ENCODE measurements at regions not wholly inside any gene's neighbourhood (a gene's known extent, or its start where the extent isn't known, plus 50 kb on each side); places are given as distances from the start of the nearest gene placed in this dataset.
"Not testable (repeated sequence)": the region's sequence is repeated elsewhere in the genome, so short reads cannot be mapped to it uniquely, and the experiment has no call there.

DNA sequence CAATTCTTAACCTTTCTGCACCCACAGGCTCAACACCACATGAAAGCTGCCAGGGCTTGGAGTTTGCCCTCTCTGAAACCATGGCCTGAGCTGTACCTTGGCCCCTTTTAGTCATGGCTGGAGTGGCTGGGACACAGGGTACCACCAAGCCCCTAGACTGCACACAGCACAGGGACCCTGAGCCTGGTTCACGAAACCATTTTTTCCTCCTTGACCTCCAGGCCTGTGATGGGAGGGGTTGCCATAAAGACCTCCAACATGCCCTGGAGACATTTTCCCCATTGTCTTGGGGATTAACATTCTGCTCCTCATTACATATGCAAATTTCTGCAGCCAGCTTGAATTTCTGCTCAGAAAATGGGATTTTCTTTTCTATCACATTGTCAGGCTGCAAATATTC, 113.4 kb downstream of the XPNPEP1 start:
- DNase-seq (ENCODE audit: low read depth); H3K4me3 ChIP-seq (ENCODE audit: control insufficient read depth, low read depth, low read length): not testable (repeated sequence)

DNA sequence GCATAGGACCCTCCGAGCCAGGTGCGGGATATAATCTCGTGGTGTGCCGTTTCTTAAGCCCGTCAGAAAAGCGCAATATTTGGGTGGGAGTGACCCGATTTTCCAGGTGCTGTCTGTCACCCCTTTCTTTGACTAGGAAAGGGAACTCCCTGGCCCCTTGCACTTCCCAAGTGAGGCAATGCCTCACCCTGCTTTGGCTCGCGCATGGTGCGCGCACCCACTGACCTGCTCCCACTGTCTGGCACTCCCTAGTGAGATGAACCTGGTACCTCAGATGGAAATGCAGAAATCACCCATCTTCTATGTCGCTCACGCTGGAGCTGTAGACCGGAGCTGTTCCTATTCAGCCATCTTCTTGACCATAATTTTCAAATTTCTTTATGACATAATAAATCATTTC, 122.1 kb downstream of the XPNPEP1 start:
- not testable (repeated sequence) for H3K4me3 ChIP-seq (ENCODE audit: control insufficient read depth, low read depth, low read length); DNase-seq (ENCODE audit: low read depth)

DNA sequence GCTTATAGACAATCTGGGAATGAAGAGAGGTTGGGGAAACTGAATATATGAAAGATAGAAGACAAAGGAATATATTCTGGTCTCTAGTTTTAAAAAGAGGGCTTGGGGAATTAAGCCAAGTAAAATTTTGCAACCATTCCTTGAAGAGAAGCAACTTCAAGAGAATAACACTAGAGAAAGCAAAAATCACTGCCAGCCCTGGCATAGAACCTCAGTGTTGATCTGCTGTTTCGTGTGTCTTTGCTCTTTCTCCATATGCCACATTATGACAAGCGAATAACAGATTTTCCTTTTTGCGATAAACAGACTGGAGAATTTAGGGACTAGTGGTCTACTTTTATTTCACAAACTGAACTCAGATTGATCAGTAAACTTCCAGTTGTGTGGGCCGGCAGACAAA, 132.7 kb downstream of the XPNPEP1 start:
- H3K4me3 ChIP-seq (ENCODE audit: control insufficient read depth, low read depth, low read length) = no peak overlapping the region

DNA sequence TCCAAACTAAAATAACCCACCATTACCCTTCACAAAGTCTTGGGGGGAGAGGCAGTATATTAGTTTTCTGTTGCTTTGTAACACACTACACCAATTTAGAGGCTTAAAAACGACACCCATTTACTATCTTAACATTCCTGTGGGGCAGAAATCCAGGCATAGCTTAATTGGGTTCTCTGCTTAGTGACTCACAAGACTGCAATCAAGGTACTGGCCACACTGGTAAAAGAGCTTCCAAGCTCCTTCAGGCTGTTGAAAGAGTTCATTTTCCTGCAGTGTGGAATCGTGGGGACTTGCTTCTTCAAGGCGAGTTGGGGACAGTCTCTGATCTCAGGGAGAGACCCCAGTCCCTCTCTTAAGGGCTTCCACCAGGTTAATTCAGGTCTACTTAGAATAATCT, 139.1 kb downstream of the XPNPEP1 start:
- no peak for DNase-seq (ENCODE audit: low read depth)
- H3K4me3 ChIP-seq (ENCODE audit: control insufficient read depth, low read depth, low read length) = no peak overlapping the region
- TF ChIP-seq, protein P1, sequence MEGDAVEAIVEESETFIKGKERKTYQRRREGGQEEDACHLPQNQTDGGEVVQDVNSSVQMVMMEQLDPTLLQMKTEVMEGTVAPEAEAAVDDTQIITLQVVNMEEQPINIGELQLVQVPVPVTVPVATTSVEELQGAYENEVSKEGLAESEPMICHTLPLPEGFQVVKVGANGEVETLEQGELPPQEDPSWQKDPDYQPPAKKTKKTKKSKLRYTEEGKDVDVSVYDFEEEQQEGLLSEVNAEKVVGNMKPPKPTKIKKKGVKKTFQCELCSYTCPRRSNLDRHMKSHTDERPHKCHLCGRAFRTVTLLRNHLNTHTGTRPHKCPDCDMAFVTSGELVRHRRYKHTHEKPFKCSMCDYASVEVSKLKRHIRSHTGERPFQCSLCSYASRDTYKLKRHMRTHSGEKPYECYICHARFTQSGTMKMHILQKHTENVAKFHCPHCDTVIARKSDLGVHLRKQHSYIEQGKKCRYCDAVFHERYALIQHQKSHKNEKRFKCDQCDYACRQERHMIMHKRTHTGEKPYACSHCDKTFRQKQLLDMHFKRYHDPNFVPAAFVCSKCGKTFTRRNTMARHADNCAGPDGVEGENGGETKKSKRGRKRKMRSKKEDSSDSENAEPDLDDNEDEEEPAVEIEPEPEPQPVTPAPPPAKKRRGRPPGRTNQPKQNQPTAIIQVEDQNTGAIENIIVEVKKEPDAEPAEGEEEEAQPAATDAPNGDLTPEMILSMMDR (conservative IDR thresholded peaks at IDR 0.05; ENCODE audit: control insufficient read depth, insufficient read depth, low read depth, low read length) = no peak

More for the DNA sequence above, 132.7 kb downstream of the XPNPEP1 start:
- TF ChIP-seq, protein P1 (conservative IDR thresholded peaks at IDR 0.05; ENCODE audit: control insufficient read depth, insufficient read depth, low read depth, low read length) = no peak
- DNase-seq (ENCODE audit: low read depth) = no peak

DNA sequence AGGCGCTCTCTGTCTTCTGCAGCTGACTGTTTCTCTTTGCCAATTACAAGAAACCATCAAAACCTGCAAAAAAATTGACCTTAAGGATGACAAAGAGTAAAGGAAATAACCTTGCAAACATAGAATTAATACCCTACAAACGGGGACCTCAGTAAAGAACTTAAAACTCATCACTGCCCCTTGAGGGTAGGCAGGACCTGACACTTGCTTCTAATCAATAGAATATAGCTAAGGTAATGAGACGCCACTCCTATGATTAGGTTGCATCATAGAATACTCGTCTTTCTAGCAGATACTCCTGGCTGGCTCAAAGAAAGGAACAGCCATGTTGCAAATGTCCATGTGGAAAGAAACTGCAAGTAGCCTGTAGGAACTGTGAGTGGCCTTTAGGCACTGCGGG, 140.0 kb downstream of the XPNPEP1 start:
- TF ChIP-seq, protein P1 (conservative IDR thresholded peaks at IDR 0.05; ENCODE audit: control insufficient read depth, insufficient read depth, low read depth, low read length) = no peak
- no peak overlapping the region for H3K4me3 ChIP-seq (ENCODE audit: control insufficient read depth, low read depth, low read length)
- DNase-seq (ENCODE audit: low read depth) = no peak

DNA sequence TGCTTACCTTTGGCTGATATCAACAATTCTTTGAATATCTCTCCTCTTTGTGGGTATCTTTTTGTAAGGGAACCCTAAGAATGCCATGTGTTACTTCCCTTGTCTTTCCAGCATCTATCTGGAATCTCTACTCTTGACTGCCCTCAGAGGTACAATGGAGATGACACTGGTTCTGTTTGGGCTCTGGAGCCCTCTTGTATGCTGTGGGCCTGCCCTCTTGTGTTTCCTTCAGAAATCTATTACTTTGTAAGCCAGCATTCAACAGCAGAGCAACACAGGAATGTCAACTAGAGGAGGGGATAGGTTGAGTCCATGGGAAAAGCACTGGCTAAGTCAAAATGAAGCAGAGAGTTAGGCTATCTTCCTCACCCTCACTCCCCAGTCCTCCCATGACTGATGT, 142.3 kb downstream of the XPNPEP1 start:
- TF ChIP-seq, protein P1 (conservative IDR thresholded peaks at IDR 0.05; ENCODE audit: control insufficient read depth, insufficient read depth, low read depth, low read length) = no peak
- H3K4me3 ChIP-seq (ENCODE audit: control insufficient read depth, low read depth, low read length) = no peak overlapping the region
- DNase-seq (ENCODE audit: low read depth) = no peak

DNA sequence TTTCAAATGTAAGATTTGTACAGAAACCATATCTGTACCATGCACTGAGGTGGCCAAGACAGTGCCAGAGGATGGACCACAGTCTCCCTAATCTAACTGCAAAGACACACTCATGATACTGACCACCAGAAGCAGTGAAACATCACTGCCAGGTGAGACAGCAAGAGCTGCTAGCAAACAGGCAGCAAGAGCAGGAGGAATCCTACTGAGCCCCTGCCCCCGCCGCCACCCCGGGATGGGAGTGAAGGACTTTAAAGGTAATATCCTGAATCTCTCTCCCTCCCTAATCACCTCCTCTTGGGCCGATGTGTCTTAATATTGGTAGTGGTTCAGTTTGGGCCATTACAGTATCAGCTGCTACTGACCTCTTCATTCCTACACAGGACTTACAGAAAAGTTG, 144.3 kb downstream of the XPNPEP1 start:
- TF ChIP-seq, protein P1 (conservative IDR thresholded peaks at IDR 0.05; ENCODE audit: control insufficient read depth, insufficient read depth, low read depth, low read length) = no peak
- no peak overlapping the region for H3K4me3 ChIP-seq (ENCODE audit: control insufficient read depth, low read depth, low read length)
- DNase-seq (ENCODE audit: low read depth) = no peak

DNA sequence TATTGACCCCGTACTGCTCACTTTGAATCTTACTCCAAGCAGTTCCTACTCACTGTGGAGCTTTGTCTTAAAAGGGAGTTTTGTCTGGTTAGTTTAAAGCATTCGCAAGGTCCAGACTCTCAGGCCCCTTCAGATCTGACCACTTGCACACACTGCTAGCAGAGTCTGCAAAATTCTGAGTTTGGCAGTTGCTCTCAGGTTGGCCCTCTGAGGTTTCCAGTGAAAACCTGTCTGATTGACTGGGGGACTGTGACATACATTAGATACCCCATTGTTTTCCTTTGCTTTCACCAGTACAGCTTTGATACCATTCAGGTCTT, 149.2 kb downstream of the XPNPEP1 start:
- no peak overlapping the region for H3K4me3 ChIP-seq (ENCODE audit: control insufficient read depth, low read depth, low read length)
- no peak for DNase-seq (ENCODE audit: low read depth)
- TF ChIP-seq, protein P1 (conservative IDR thresholded peaks at IDR 0.05; ENCODE audit: control insufficient read depth, insufficient read depth, low read depth, low read length) = no peak

Data from fibroblast of mammary gland (primary cell).